ENCODE measurements at regions not wholly inside any gene's neighbourhood (a gene's known extent, or its start where the extent isn't known, plus 50 kb on each side); places are given as distances from the start of the nearest gene placed in this dataset.

GRCh38 chr11:8740129-8740528, 57.5 kb downstream of the RPL27A start:
- DNase-seq = no peak

GRCh38 chr11:8744423-8744822, 61.8 kb downstream of the RPL27A start:
- no peak for DNase-seq

- DNase-seq = no peak
Observed at GRCh38 chr11:8745431-8746253, 63.0 kb downstream of the RPL27A start.

- no peak for DNase-seq
Observed at GRCh38 chr11:8746331-8746974, 63.9 kb downstream of the RPL27A start.

- DNase-seq = no peak
Observed at GRCh38 chr11:8747173-8747572, 64.6 kb downstream of the RPL27A start.

GRCh38 chr11:8748317-8748716, 65.7 kb downstream of the RPL27A start:
- no peak for DNase-seq

- DNase-seq = no peak
Observed at GRCh38 chr11:8749202-8749601, 66.6 kb downstream of the RPL27A start.

- no peak for DNase-seq
Observed at GRCh38 chr11:8754241-8754640, 71.6 kb downstream of the RPL27A start.

GRCh38 chr11:8756201-8756600, 73.6 kb downstream of the RPL27A start:
- no peak for DNase-seq

GRCh38 chr11:8757047-8757446, 74.5 kb downstream of the RPL27A start:
- DNase-seq = no peak

GRCh38 chr11:8757533-8757932, 74.9 kb downstream of the RPL27A start:
- DNase-seq = no peak

- no peak for DNase-seq
Observed at GRCh38 chr11:8758619-8759169, 76.1 kb downstream of the RPL27A start.

- DNase-seq = no peak
Observed at GRCh38 chr11:8759634-8760033, 77.0 kb downstream of the RPL27A start.

- DNase-seq = no peak
Observed at GRCh38 chr11:8760896-8761295, 78.3 kb downstream of the RPL27A start.

- no peak for DNase-seq
Observed at GRCh38 chr11:8763070-8763685, 80.6 kb downstream of the RPL27A start.

GRCh38 chr11:8765294-8765693, 82.7 kb downstream of the RPL27A start:
- no peak for DNase-seq

- DNase-seq = no peak
Observed at GRCh38 chr11:8766043-8766987, 83.7 kb downstream of the RPL27A start.

- DNase-seq = no peak
Observed at GRCh38 chr11:8766988-8767374, 84.4 kb downstream of the RPL27A start.

GRCh38 chr11:8767466-8768142, 85.0 kb downstream of the RPL27A start:
- no peak for DNase-seq

- DNase-seq = no peak
Observed at GRCh38 chr11:8768625-8769333, 86.2 kb downstream of the RPL27A start.
